GM12873 (cell line): ENCODE measurements at regions not wholly inside any gene's neighbourhood (a gene's known extent, or its start where the extent isn't known, plus 50 kb on each side); places are given as distances from the start of the nearest gene placed in this dataset.

ENCODE experiments used
- CTCF ChIP-seq: IDR thresholded peaks from 2 replicates; pipeline ENCODE4 v1.5.1; 2012; ENCODE audit warnings: low read depth, mild to moderate bottlenecking, moderate library complexity, low read length, control low read depth; ENCODE audit not compliant: insufficient read depth; ENCODE audit errors: missing control alignments

- TF ChIP-seq CTCF, result no peak
Observed at GRCh38 chr7:115229401-115230105, 307.7 kb downstream of the MDFIC start.

GRCh38 chr7:115227473-115228235 is 305.8 kb downstream of the MDFIC start:
- no peak for TF ChIP-seq CTCF

- no peak for TF ChIP-seq CTCF
Observed at GRCh38 chr7:115226410-115226809, 304.5 kb downstream of the MDFIC start.

- TF ChIP-seq CTCF, result no peak
Observed at GRCh38 chr7:115224922-115225321, 303.0 kb downstream of the MDFIC start.

GRCh38 chr7:115223959-115224358 is 302.1 kb downstream of the MDFIC start:
- no peak for TF ChIP-seq CTCF

GRCh38 chr7:115221456-115221855 is 299.6 kb downstream of the MDFIC start:
- no peak for TF ChIP-seq CTCF

GRCh38 chr7:115218076-115218475 is 296.2 kb downstream of the MDFIC start:
- TF ChIP-seq CTCF, result no peak
